Choroid plexus epithelial cell (primary cell): ENCODE measurements at regions not wholly inside any gene's neighbourhood (a gene's known extent, or its start where the extent isn't known, plus 50 kb on each side); places are given as distances from the start of the nearest gene placed in this dataset.

Experiments
- DNase-seq: peaks from one replicate; pipeline ENCODE4 v3.0.0-alpha.2; 2010; ENCODE audit warnings: low read depth
- H3K4me3 ChIP-seq: 2 replicates; pipeline ENCODE4 v1.5.1; 2011; ENCODE audit warnings: low read depth, mild to moderate bottlenecking, control low read depth, low read length, moderate library complexity
- CTCF ChIP-seq: conservative IDR thresholded peaks from 2 replicates; pipeline ENCODE4 v1.5.1; 2011; ENCODE audit warnings: low read depth, mild to moderate bottlenecking, control low read depth, inconsistent platforms, low read length, moderate library complexity

- no peak for TF ChIP-seq CTCF
- DNase-seq, result no peak
- H3K4me3 ChIP-seq, result no peak overlapping the region
Measured at GRCh38 chr11:108994887-108995286, 330.0 kb downstream of the DDX10 start.

- no peak for TF ChIP-seq CTCF
- peak; percentile 21 for DNase-seq
- no peak overlapping the region for H3K4me3 ChIP-seq
Measured at GRCh38 chr11:108997826-108998225, 333.0 kb downstream of the DDX10 start.

- H3K4me3 ChIP-seq, result no peak overlapping the region
- TF ChIP-seq CTCF, result no peak
- no peak for DNase-seq
Measured at GRCh38 chr11:109000531-109000930, 335.7 kb downstream of the DDX10 start.

GRCh38 chr11:109001585-109001984 lies 336.7 kb downstream of the DDX10 start:
- DNase-seq, result no peak
- H3K4me3 ChIP-seq, result no peak overlapping the region
- TF ChIP-seq CTCF, result no peak

GRCh38 chr11:109012991-109013390 lies 348.1 kb downstream of the DDX10 start:
- TF ChIP-seq CTCF, result no peak
- DNase-seq, result no peak

GRCh38 chr11:109015283-109015682 lies 350.4 kb downstream of the DDX10 start:
- TF ChIP-seq CTCF, result no peak
- H3K4me3 ChIP-seq, result no peak overlapping the region
- peak; percentile 77 for DNase-seq

More at GRCh38 chr11:109012991-109013390, 348.1 kb downstream of the DDX10 start:
- no peak overlapping the region for H3K4me3 ChIP-seq

GRCh38 chr11:109016724-109017123 lies 351.9 kb downstream of the DDX10 start:
- no peak overlapping the region for H3K4me3 ChIP-seq
- no peak for TF ChIP-seq CTCF
- DNase-seq, result no peak
